DND-41 (cell line): ENCODE measurements at regions not wholly inside any gene's neighbourhood (a gene's known extent, or its start where the extent isn't known, plus 50 kb on each side); places are given as distances from the start of the nearest gene placed in this dataset.

Source experiments
- ATAC-seq: fragments of 200-7000 bp; cut with Tn5 transposase; 3 replicates; pipeline ENCODE4 v1.9.1; 2021; ENCODE audit warnings: low read depth; ENCODE audit not compliant: insufficient read depth
- DNase-seq: peaks from one replicate; pipeline ENCODE4 v3.0.0-alpha.2; 2020
- H2AFZ ChIP-seq: 2 replicates; pipeline ENCODE4 v1.6.0; 2012; ENCODE audit warnings: low read depth, low read length
- H3K27ac ChIP-seq: 2 replicates; pipeline ENCODE4 v1.5.1; 2012; ENCODE audit warnings: low read length, inconsistent platforms
- H3K27me3 ChIP-seq: fragments of 200-600 bp; sonication (generic); 2 replicates; pipeline ENCODE4 v1.6.0; 2012; ENCODE audit warnings: low read length, mild to moderate bottlenecking, inconsistent platforms; ENCODE audit not compliant: insufficient read depth, poor library complexity
- H3K36me3 ChIP-seq: 2 replicates; pipeline ENCODE4 v1.5.1; 2012; ENCODE audit warnings: low read length, inconsistent platforms; ENCODE audit not compliant: insufficient read depth
- H3K4me1 ChIP-seq: 2 replicates; pipeline ENCODE4 v1.5.1; 2012; ENCODE audit warnings: mild to moderate bottlenecking, low read length; ENCODE audit not compliant: insufficient read depth
- H3K4me2 ChIP-seq: 2 replicates; pipeline ENCODE4 v1.6.0; 2012; ENCODE audit warnings: mild to moderate bottlenecking, moderate library complexity, low read length, inconsistent platforms; ENCODE audit not compliant: insufficient read depth
- H3K4me3 ChIP-seq, 2 experiments: fragments of 200-600 bp in 1 of 2; shearing (Covaris generic) in 1 of 2; 2 replicates each; pipeline ENCODE4 v1.5.1; 2012 to 2016; ENCODE audit warnings: inconsistent platforms in 2 of 2, low read length in 2 of 2, mild to moderate bottlenecking in 2 of 2, low read depth in 1 of 2, moderate library complexity in 1 of 2
- H3K79me2 ChIP-seq: 2 replicates; pipeline ENCODE4 v1.6.0; 2012; ENCODE audit warnings: low read length, inconsistent platforms; ENCODE audit not compliant: insufficient read depth
- H3K9ac ChIP-seq: 2 replicates; pipeline ENCODE4 v1.6.0; 2012; ENCODE audit warnings: low read depth, mild to moderate bottlenecking, inconsistent platforms, low read length, moderate library complexity
- H3K9me3 ChIP-seq: 2 replicates; pipeline ENCODE4 v1.5.1; 2012; ENCODE audit warnings: low read length, moderate library complexity, mild to moderate bottlenecking, inconsistent platforms; ENCODE audit not compliant: insufficient read depth, severe bottlenecking
- H4K20me1 ChIP-seq: 2 replicates; pipeline ENCODE4 v1.6.0; 2012; ENCODE audit warnings: low read length; ENCODE audit not compliant: insufficient read depth
- EZH2 ChIP-seq: IDR thresholded peaks from 3 replicates; pipeline ENCODE4 v1.6.1; 2012; ENCODE audit warnings: borderline replicate concordance, low read depth, mild to moderate bottlenecking, moderate library complexity, low read length, inconsistent platforms; ENCODE audit not compliant: severe bottlenecking
- TF ChIP-seq, protein P1 (sequence below): IDR thresholded peaks from 2 replicates; pipeline ENCODE4 v1.5.1; 2012; ENCODE audit warnings: borderline replicate concordance, low read length, moderate library complexity, mild to moderate bottlenecking; ENCODE audit not compliant: poor library complexity, severe bottlenecking; ENCODE audit errors: extremely low read depth

GRCh38 chr12:88982694-88983093 lies 369.6 kb downstream of the DUSP6 start:
- Histone ChIP-seq H3K27ac (no peak overlapping the region), H3K4me3 (no peak overlapping the region), H3K36me3 (no peaks in the 10 kb centered on the region), H3K4me1 (no peaks in the 10 kb centered on the region), H2AFZ (no peak overlapping the region), H3K4me2 (no peak overlapping the region), H4K20me1 (no peaks in the 10 kb centered on the region), H3K27me3 (peaks cover 7% of the 10 kb centered on the region), H3K9ac (no peak overlapping the region), H3K79me2 (no peaks in the 10 kb centered on the region), H3K9me3 (no peaks in the 10 kb centered on the region)
- DNase-seq (no peak), ATAC-seq (no peak)
- TF ChIP-seq, protein P1, sequence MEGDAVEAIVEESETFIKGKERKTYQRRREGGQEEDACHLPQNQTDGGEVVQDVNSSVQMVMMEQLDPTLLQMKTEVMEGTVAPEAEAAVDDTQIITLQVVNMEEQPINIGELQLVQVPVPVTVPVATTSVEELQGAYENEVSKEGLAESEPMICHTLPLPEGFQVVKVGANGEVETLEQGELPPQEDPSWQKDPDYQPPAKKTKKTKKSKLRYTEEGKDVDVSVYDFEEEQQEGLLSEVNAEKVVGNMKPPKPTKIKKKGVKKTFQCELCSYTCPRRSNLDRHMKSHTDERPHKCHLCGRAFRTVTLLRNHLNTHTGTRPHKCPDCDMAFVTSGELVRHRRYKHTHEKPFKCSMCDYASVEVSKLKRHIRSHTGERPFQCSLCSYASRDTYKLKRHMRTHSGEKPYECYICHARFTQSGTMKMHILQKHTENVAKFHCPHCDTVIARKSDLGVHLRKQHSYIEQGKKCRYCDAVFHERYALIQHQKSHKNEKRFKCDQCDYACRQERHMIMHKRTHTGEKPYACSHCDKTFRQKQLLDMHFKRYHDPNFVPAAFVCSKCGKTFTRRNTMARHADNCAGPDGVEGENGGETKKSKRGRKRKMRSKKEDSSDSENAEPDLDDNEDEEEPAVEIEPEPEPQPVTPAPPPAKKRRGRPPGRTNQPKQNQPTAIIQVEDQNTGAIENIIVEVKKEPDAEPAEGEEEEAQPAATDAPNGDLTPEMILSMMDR = no peak
- TF ChIP-seq EZH2 = no peak

- no peak overlapping the region for H2AFZ ChIP-seq
- no peak for ATAC-seq
- no peak overlapping the region for H3K9ac ChIP-seq
- H4K20me1 ChIP-seq = no peaks in the 10 kb centered on the region
- H3K4me2 ChIP-seq = no peak overlapping the region
- H3K4me1 ChIP-seq = no peaks in the 10 kb centered on the region
- no peak overlapping the region for H3K4me3 ChIP-seq
- H3K27me3 ChIP-seq = peaks cover under 1% of the 10 kb centered on the region
- H3K79me2 ChIP-seq = no peaks in the 10 kb centered on the region
- no peaks in the 10 kb centered on the region for H3K9me3 ChIP-seq
- H3K36me3 ChIP-seq = no peaks in the 10 kb centered on the region
- no peak for DNase-seq
- H3K27ac ChIP-seq = no peak overlapping the region
- TF ChIP-seq EZH2 = no peak
- TF ChIP-seq, protein P1 = no peak
Measured at GRCh38 chr12:88977115-88977514, 375.2 kb downstream of the DUSP6 start.

- Histone ChIP-seq H3K9ac (no peak overlapping the region), H3K36me3 (no peaks in the 10 kb centered on the region), H3K9me3 (no peaks in the 10 kb centered on the region), H3K27me3 (peaks cover 4% of the 10 kb centered on the region), H4K20me1 (no peaks in the 10 kb centered on the region), H3K27ac (no peak overlapping the region), H3K79me2 (no peaks in the 10 kb centered on the region), H3K4me2 (no peak overlapping the region), H3K4me3 (no peak overlapping the region), H2AFZ (no peak overlapping the region), H3K4me1 (no peaks in the 10 kb centered on the region)
- no peak for DNase-seq
- TF ChIP-seq, protein P1 = no peak
- no peak for TF ChIP-seq EZH2
- no peak for ATAC-seq
Measured at GRCh38 chr12:88973998-88974397, 378.3 kb downstream of the DUSP6 start.

- Histone ChIP-seq H4K20me1 (no peaks in the 10 kb centered on the region), H3K27me3 (peaks cover 9% of the 10 kb centered on the region), H3K36me3 (no peaks in the 10 kb centered on the region), H3K4me2 (no peak overlapping the region), H3K4me3 (no peak overlapping the region), H3K9me3 (no peaks in the 10 kb centered on the region), H3K79me2 (no peaks in the 10 kb centered on the region), H3K27ac (no peak overlapping the region), H3K4me1 (no peaks in the 10 kb centered on the region), H2AFZ (no peak overlapping the region), H3K9ac (no peak overlapping the region)
- DNase-seq (no peak), ATAC-seq (no peak)
- TF ChIP-seq EZH2 = no peak
- TF ChIP-seq, protein P1 = no peak
Measured at GRCh38 chr12:88970740-88971139, 381.6 kb downstream of the DUSP6 start.
